OCI-LY7 (cell line): ENCODE measurements at regions not wholly inside any gene's neighbourhood (a gene's known extent, or its start where the extent isn't known, plus 50 kb on each side); places are given as distances from the start of the nearest gene placed in this dataset.

Experiments
- BruUV-seq: library from RNA; stranded (reverse); fragments of 400-500 nt; replicated peaks from 2 replicates; lab custom pipeline; 2021; lab: Mats Ljungman, UMichigan
- CTCF ChIA-PET: fragments of 300-600 bp; sonication (Branson Sonifier 250); formaldehyde crosslinking; loops from one replicate; lab custom pipeline; 2022; ENCODE audit warnings: antibody characterized with exemption; ENCODE audit not compliant: unreplicated experiment; lab: Charles Lee
- POLR2A ChIA-PET: fragments of 300-600 bp; sonication (Branson Sonifier 250); formaldehyde crosslinking; loops from one replicate; lab custom pipeline; 2022; ENCODE audit warnings: antibody characterized with exemption; lab: Charles Lee
- DNase-seq: peaks from one replicate; pipeline ENCODE4 v3.0.0-alpha.2; 2015; ENCODE audit warnings: low spot score
- H2AFZ ChIP-seq: fragments of 200-600 bp; sonication (generic), shearing (Covaris generic); 2 replicates; pipeline ENCODE4 v1.6.1; 2014; ENCODE audit warnings: mild to moderate bottlenecking, antibody characterized with exemption, low read length, moderate library complexity
- H3K27ac ChIP-seq: fragments of 200-600 bp; sonication (generic); 2 replicates; pipeline ENCODE4 v1.5.1; 2014; ENCODE audit warnings: mixed run types, low read depth, mild to moderate bottlenecking, moderate library complexity, low read length, inconsistent platforms; ENCODE audit not compliant: poor library complexity, severe bottlenecking
- H3K36me3 ChIP-seq: fragments of 200-600 bp; sonication (generic); 2 replicates; pipeline ENCODE4 v1.6.1; 2014; ENCODE audit warnings: mild to moderate bottlenecking, antibody characterized with exemption, low read length, moderate library complexity, mixed read lengths; ENCODE audit not compliant: insufficient read depth
- H3K4me1 ChIP-seq: fragments of 200-600 bp; sonication (generic); 2 replicates; pipeline ENCODE4 v1.5.1; 2014; ENCODE audit warnings: mild to moderate bottlenecking, low read length; ENCODE audit not compliant: insufficient read depth, poor library complexity, severe bottlenecking
- H3K4me2 ChIP-seq: fragments of 200-600 bp; sonication (generic); 2 replicates; pipeline ENCODE4 v1.6.1; 2014; ENCODE audit warnings: mild to moderate bottlenecking, low read length
- H3K4me3 ChIP-seq: fragments of 200-600 bp; sonication (generic); 2 replicates; pipeline ENCODE4 v1.5.1; 2014; ENCODE audit warnings: mild to moderate bottlenecking, low read depth, low read length; ENCODE audit not compliant: poor library complexity, severe bottlenecking
- H3K79me2 ChIP-seq: fragments of 200-600 bp; sonication (generic); 2 replicates; pipeline ENCODE4 v1.6.1; 2016; ENCODE audit warnings: low read depth, mild to moderate bottlenecking, low read length, moderate library complexity, mixed read lengths; ENCODE audit not compliant: insufficient read depth
- H3K9me2 ChIP-seq: fragments of 200-600 bp; sonication (generic); 2 replicates; pipeline ENCODE4 v1.6.1; 2016; ENCODE audit warnings: mild to moderate bottlenecking, low read length, mixed read lengths; ENCODE audit not compliant: insufficient read depth
- H3K9me3 ChIP-seq: fragments of 200-600 bp; sonication (generic); 2 replicates; pipeline ENCODE4 v1.6.1; 2014; ENCODE audit warnings: mild to moderate bottlenecking, mixed run types, low read length, mixed read lengths
- H4K20me1 ChIP-seq: fragments of 200-600 bp; sonication (generic); 2 replicates; pipeline ENCODE4 v1.6.1; 2014; ENCODE audit warnings: mild to moderate bottlenecking, antibody characterized with exemption, low read length, moderate library complexity, mixed read lengths; ENCODE audit not compliant: insufficient read depth
- CTCF ChIP-seq: fragments of 200-600 bp; sonication (generic); conservative IDR thresholded peaks from 2 replicates; pipeline ENCODE4 v1.5.1; 2014; ENCODE audit warnings: mild to moderate bottlenecking, antibody characterized with exemption, low read length, moderate library complexity, mixed read lengths
- EZH2phosphoT487 ChIP-seq: fragments of 200-600 bp; sonication (generic); IDR thresholded peaks from 2 replicates; pipeline ENCODE4 v1.6.1; 2018; ENCODE audit warnings: low read depth, borderline replicate concordance, mild to moderate bottlenecking, mixed run types, antibody characterized with exemption, low read length, moderate library complexity, mixed read lengths
- intact Hi-C: fragments of 100-400 bp; cut with micrococcal nuclease; formaldehyde crosslinking; loops from one replicate; pipeline ENCODE4 v1.10.0; 2022; ENCODE audit not compliant: unreplicated experiment

- H3K9me3 ChIP-seq = no peaks in the 10 kb centered on the region
- POLR2A ChIA-PET = no interaction called here
Observed at GRCh38 chrX:149198980-149199732, 305.9 kb downstream of the IDS start.

GRCh38 chrX:149185087-149185486 lies 320.0 kb downstream of the IDS start:
- BruUV-seq = no TSS peak
- Histone ChIP-seq H4K20me1 (no peaks in the 10 kb centered on the region), H3K9me3 (no peaks in the 10 kb centered on the region), H3K27ac (no peak overlapping the region), H3K4me3 (no peak overlapping the region), H3K4me2 (no peak overlapping the region), H3K36me3 (no peaks in the 10 kb centered on the region), H3K9me2 (no peaks in the 10 kb centered on the region), H2AFZ (no peak overlapping the region), H3K4me1 (no peaks in the 10 kb centered on the region), H3K79me2 (no peaks in the 10 kb centered on the region)
- intact Hi-C loops = no loop called here
- TF ChIP-seq CTCF (no peak), EZH2phosphoT487 (no peak)
- CTCF ChIA-PET = no interaction called here
- DNase-seq = no peak
- POLR2A ChIA-PET = no interaction called here

More at GRCh38 chrX:149198980-149199732, 305.9 kb downstream of the IDS start:
- Histone ChIP-seq H3K4me1 (no peaks in the 10 kb centered on the region), H3K9me2 (no peaks in the 10 kb centered on the region), H3K27ac (no peak overlapping the region), H3K79me2 (no peaks in the 10 kb centered on the region), H3K36me3 (no peaks in the 10 kb centered on the region), H2AFZ (no peak overlapping the region), H3K4me2 (no peak overlapping the region), H3K4me3 (no peak overlapping the region), H4K20me1 (no peaks in the 10 kb centered on the region)
- BruUV-seq = no TSS peak
- CTCF ChIA-PET = no interaction called here
- TF ChIP-seq EZH2phosphoT487 (no peak), CTCF (no peak)
- intact Hi-C loops = no loop called here
- no peak for DNase-seq

- TF ChIP-seq EZH2phosphoT487 (no peak), CTCF (no peak)
- intact Hi-C loops = no loop called here
- Histone ChIP-seq H3K4me1 (no peaks in the 10 kb centered on the region), H3K9me3 (no peaks in the 10 kb centered on the region), H3K79me2 (no peaks in the 10 kb centered on the region), H4K20me1 (no peaks in the 10 kb centered on the region), H3K4me2 (no peak overlapping the region), H3K9me2 (no peaks in the 10 kb centered on the region), H2AFZ (no peak overlapping the region), H3K27ac (no peak overlapping the region), H3K36me3 (no peaks in the 10 kb centered on the region), H3K4me3 (no peak overlapping the region)
- POLR2A ChIA-PET = no interaction called here
- DNase-seq = no peak
- no TSS peak for BruUV-seq
- CTCF ChIA-PET = no interaction called here
Observed at GRCh38 chrX:149161435-149162088, 343.5 kb downstream of the IDS start.
